GM12878 (cell line): ENCODE measurements at regions not wholly inside any gene's neighbourhood (a gene's known extent, or its start where the extent isn't known, plus 50 kb on each side); places are given as distances from the start of the nearest gene placed in this dataset.

Experiments
- ATAC-seq: fragments of 200-7000 bp; cut with Tn5 transposase; 3 replicates; pipeline ENCODE4 v1.9.1; 2020; ENCODE audit warnings: mild to moderate bottlenecking, moderate library complexity
- BruUV-seq: library from RNA; stranded (reverse); fragments of 400-500 nt; replicated peaks from 2 replicates; lab custom pipeline; 2021; lab: Mats Ljungman, UMichigan
- CTCF ChIA-PET: fragments of 300-600 bp; sonication (Branson Sonifier 250); formaldehyde crosslinking; extraction: SDS; loops from one replicate; lab custom pipeline; 2021; ENCODE audit warnings: inconsistent platforms; lab: Yijun Ruan, JAX
- POLR2A ChIA-PET: fragments of 350-600 bp; formaldehyde crosslinking; extraction: SDS; loops from one replicate; lab custom pipeline; 2021; ENCODE audit warnings: inconsistent platforms; lab: Charles Lee
- RAD21 ChIA-PET: fragments of 300-600 bp; sonication (Branson Sonifier 250); formaldehyde crosslinking; loops from one replicate; lab custom pipeline; 2023; ENCODE audit warnings: antibody characterized with exemption; ENCODE audit not compliant: unreplicated experiment; lab: Charles Lee
- SMC1A ChIA-PET: fragments of 300-600 bp; sonication (Branson Sonifier 250); formaldehyde crosslinking; loops from one replicate; lab custom pipeline; 2023; ENCODE audit not compliant: unreplicated experiment, uncharacterized antibody; lab: Charles Lee
- DNase-seq: peaks from one replicate; pipeline ENCODE4 v3.0.0-alpha.2; 2011; ENCODE audit warnings: low read depth, low spot score
- FAIRE-seq: peaks from 3 replicates; lab custom pipeline; 2011; peaks lifted over from hg19 to GRCh38; lab: Jason Lieb, UNC
- H2AFZ ChIP-seq: 2 replicates; pipeline ENCODE4 v1.6.0; 2011; ENCODE audit warnings: low read depth, low read length, control low read depth; ENCODE audit not compliant: control insufficient read depth
- H3K27ac ChIP-seq: 2 replicates; pipeline ENCODE4 v1.5.1; 2011; ENCODE audit warnings: control low read depth; ENCODE audit not compliant: control insufficient read depth, insufficient read depth
- H3K27me3 ChIP-seq, 2 experiments: replicated peaks in 1 of 2; 2 replicates each; pipeline versions ENCODE4 v1.6.0 to v1.6.1; 2011; ENCODE audit warnings: low read length in 1 of 2; ENCODE audit not compliant: control insufficient read depth in 2 of 2, insufficient read depth in 2 of 2
- H3K36me3 ChIP-seq, 2 experiments: 2 replicates each; pipeline ENCODE4 v1.5.1; 2011; ENCODE audit warnings: low read length in 1 of 2; ENCODE audit not compliant: control insufficient read depth in 2 of 2, insufficient read depth in 2 of 2
- H3K4me1 ChIP-seq: 2 replicates; pipeline ENCODE4 v1.6.1; 2011; ENCODE audit warnings: mild to moderate bottlenecking, low read length, moderate library complexity, mixed read lengths; ENCODE audit not compliant: control insufficient read depth, insufficient read depth
- H3K4me2 ChIP-seq: 2 replicates; pipeline ENCODE4 v1.6.0; 2011; ENCODE audit warnings: control low read depth; ENCODE audit not compliant: control insufficient read depth, insufficient read depth
- H3K4me3 ChIP-seq: fragments of 200-600 bp; sonication (generic); 2 replicates; pipeline ENCODE4 v1.5.1; 2016
- H3K79me2 ChIP-seq: 2 replicates; pipeline ENCODE4 v1.6.0; 2011; ENCODE audit warnings: low read length; ENCODE audit not compliant: control insufficient read depth, insufficient read depth
- H3K9ac ChIP-seq: 2 replicates; pipeline ENCODE4 v1.8.0; 2011; ENCODE audit warnings: low read length, control low read depth, mixed read lengths; ENCODE audit not compliant: control insufficient read depth, insufficient read depth
- H3K9me3 ChIP-seq: replicated peaks from 3 replicates; pipeline ENCODE4 v1.5.1; 2011; ENCODE audit warnings: mild to moderate bottlenecking, low read length; ENCODE audit not compliant: control insufficient read depth, insufficient read depth
- H4K20me1 ChIP-seq: 2 replicates; pipeline ENCODE4 v1.6.0; 2011; ENCODE audit not compliant: control insufficient read depth, insufficient read depth
- CBX5 ChIP-seq: sonication (generic); IDR thresholded peaks from 2 replicates; pipeline ENCODE4 v1.6.1; 2016; ENCODE audit warnings: low read depth, moderate library complexity, mild to moderate bottlenecking, inconsistent platforms
- MXI1 ChIP-seq: fragments of 150-350 bp; IDR thresholded peaks from 2 replicates; pipeline ENCODE4 v1.6.1; 2011; ENCODE audit warnings: low read depth, mild to moderate bottlenecking, inconsistent platforms, low read length, improper control_type of control experiment
- NR2C1 ChIP-seq: fragments of 450-650 bp; IDR thresholded peaks from 2 replicates; pipeline ENCODE4 v1.6.1; 2017; ENCODE audit warnings: antibody characterized with exemption, mild to moderate bottlenecking, moderate library complexity
- SMARCA5 ChIP-seq: fragments of 450-650 bp; IDR thresholded peaks from 2 replicates; pipeline ENCODE4 v1.6.1; 2017; ENCODE audit warnings: mild to moderate bottlenecking
- SREBF1 ChIP-seq: IDR thresholded peaks from 2 replicates; pipeline ENCODE4 v1.6.1; 2012; ENCODE audit warnings: mild to moderate bottlenecking, low read length
- USF1 ChIP-seq: IDR thresholded peaks from 2 replicates; pipeline ENCODE4 v1.6.1; 2011; ENCODE audit warnings: borderline replicate concordance, low read depth, mild to moderate bottlenecking, moderate library complexity, mixed read lengths, low read length; ENCODE audit not compliant: insufficient read depth; ENCODE audit errors: extremely low read length
- ZNF274 ChIP-seq: IDR thresholded peaks from one replicate; pipeline ENCODE4 v1.8.0; 2011; ENCODE audit not compliant: insufficient read length, insufficient read depth
- WGBS: methylation state at CpG from one replicate; pipeline ENCODE4 v1.1.6; 2016; ENCODE audit warnings: low lambda C conversion rate; ENCODE audit not compliant: insufficient replicate concordance, insufficient coverage; ENCODE audit errors: missing lambda C conversion rate; 5-methylcytosine and 5-hydroxymethylcytosine counted together
- in situ Hi-C: fragments of 300-500 bp; cut with MboI; formaldehyde crosslinking; loops from 9 replicates; pipeline ENCODE4 v1.14.3; 2018; ENCODE audit warnings: mixed read lengths
- intact Hi-C: fragments of 100-400 bp; cut with micrococcal nuclease; formaldehyde crosslinking; loops from one replicate; pipeline ENCODE4 v1.14.2; 2022; ENCODE audit not compliant: unreplicated experiment
- TF ChIP-seq, protein P1 (sequence below): IDR thresholded peaks from 2 replicates; pipeline ENCODE4 v1.6.1; 2011; ENCODE audit warnings: borderline replicate concordance, low read depth, mild to moderate bottlenecking, moderate library complexity, low read length; ENCODE audit not compliant: insufficient read depth, poor library complexity, severe bottlenecking

DNA sequence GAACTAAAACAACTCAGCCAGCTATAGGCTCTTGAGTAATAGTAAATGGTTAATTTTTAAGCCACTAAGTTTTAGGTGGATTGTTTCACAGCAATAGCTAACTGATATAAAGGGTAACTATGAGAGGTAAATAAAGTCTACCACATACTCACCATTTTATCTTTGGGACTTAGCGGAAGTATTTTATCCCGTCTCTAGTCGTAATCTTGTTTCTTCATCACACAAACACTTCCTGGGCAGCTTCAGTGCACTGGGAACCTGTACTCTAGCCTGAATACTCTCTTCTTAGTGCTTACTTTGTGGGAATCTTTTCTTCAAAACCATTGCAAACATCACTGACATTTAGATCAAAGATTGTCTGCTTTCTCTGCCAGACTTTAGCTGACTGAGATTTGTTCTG lies 360.5 kb downstream of the EPHA4 start:
- ChIA-PET POLR2A (no interaction called here), RAD21 (no interaction called here), SMC1A (interaction anchor here (0.5 to 1.1 kb wide), 2 partner anchors 12 to 339 kb away, joined by 3 to 4 read pairs; no protein-coding TSS in a partner anchor)
- Histone ChIP-seq H3K9me3 (no peaks in the 10 kb centered on the region), H3K27me3 (no peaks in the 10 kb centered on the region), H3K79me2 (no peaks in the 10 kb centered on the region), H3K27ac (no peak overlapping the region), H4K20me1 (no peaks in the 10 kb centered on the region), H3K36me3 (no peaks in the 10 kb centered on the region), H2AFZ (no peak overlapping the region), H3K4me1 (no peaks in the 10 kb centered on the region), H3K4me3 (no peak overlapping the region)
- intact Hi-C loops = no loop called here
- FAIRE-seq = no peak
- WGBS = 27% methylated on average over 3 of the region's 3 CpGs
- no TSS peak for BruUV-seq
- in situ Hi-C loops = no loop called here
- ATAC-seq = no peak
- no peak for DNase-seq
- no peak for TF ChIP-seq USF1
- TF ChIP-seq CBX5 = no peak
- no peak for TF ChIP-seq SMARCA5
- TF ChIP-seq NR2C1 = no peak
- TF ChIP-seq MXI1 = no peak
- TF ChIP-seq, protein P1, sequence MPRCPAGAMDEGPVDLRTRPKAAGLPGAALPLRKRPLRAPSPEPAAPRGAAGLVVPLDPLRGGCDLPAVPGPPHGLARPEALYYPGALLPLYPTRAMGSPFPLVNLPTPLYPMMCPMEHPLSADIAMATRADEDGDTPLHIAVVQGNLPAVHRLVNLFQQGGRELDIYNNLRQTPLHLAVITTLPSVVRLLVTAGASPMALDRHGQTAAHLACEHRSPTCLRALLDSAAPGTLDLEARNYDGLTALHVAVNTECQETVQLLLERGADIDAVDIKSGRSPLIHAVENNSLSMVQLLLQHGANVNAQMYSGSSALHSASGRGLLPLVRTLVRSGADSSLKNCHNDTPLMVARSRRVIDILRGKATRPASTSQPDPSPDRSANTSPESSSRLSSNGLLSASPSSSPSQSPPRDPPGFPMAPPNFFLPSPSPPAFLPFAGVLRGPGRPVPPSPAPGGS = no peak
- no peak for TF ChIP-seq SREBF1
- no peak for TF ChIP-seq ZNF274
- TF ChIP-seq, all 136 proteins: peak for 0
- CTCF ChIA-PET = interaction anchor here (1.5 kb wide), 1 partner anchor 12 kb away, joined by 4 read pairs; no protein-coding TSS in a partner anchor
- Histone ChIP-seq H3K9ac (no peak overlapping the region), H3K4me2 (no peak overlapping the region)
